ENCODE measurements at regions not wholly inside any gene's neighbourhood (a gene's known extent, or its start where the extent isn't known, plus 50 kb on each side); places are given as distances from the start of the nearest gene placed in this dataset.

DNA sequence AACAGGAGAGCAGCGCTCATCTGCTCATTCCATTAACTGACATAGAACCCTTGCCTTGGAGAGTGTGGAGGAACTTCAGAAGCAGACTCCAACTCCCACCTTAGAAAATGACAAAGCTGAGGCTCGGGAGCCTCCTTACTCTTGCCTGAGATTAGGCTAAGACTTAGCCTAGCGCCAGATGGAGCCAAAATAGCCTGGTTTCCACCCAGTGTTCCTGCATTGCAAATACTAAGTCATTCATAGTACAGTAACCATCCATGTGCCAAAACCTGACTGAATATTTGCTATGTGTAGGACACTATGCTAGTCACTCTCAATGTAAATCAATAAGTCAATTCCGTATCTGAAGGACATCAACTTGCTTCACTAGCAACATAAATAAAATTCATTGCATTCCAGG, 387.4 kb upstream of the CPEB2 start:
- H3K4me1 ChIP-seq (ENCODE audit: control insufficient read depth in 1 of 2, low read depth in 2 of 2) = peaks cover 0 to 5% of the 10 kb centered on the region in 2 donors
- no peaks in the 10 kb centered on the region for H3K27me3 ChIP-seq (replicated peaks; ENCODE audit: insufficient read depth)
- no peak for ATAC-seq (ENCODE audit: insufficient number of reproducible peaks, low FRiP score, low read depth)

DNA sequence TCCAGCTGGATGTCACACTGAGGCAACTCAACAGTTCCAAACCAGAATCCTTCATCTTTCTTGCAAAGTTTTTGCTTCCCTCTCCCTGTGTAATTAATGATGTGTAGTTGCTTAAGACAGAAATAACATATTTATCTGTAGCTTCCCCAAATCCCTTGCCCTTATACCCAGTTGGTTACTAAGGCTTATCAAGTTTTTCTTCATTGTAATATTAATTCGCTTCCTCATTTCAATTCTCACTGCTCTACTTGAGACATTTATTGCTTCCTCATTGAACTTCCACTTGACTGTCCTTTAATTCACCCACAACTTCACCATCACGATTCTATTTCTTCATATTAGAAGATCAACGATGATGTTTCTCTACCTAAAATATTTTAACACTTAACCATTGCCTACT, 386.6 kb upstream of the CPEB2 start:
- no peaks in the 10 kb centered on the region for H3K9me3 ChIP-seq
- H3K4me1 ChIP-seq (ENCODE audit: control insufficient read depth in 1 of 2, low read depth in 2 of 2) = peaks cover 0 to 5% of the 10 kb centered on the region in 2 donors
- DNase-seq (ENCODE audit: low spot score) = no peak
- H3K27ac ChIP-seq = no peak overlapping the region
- TF ChIP-seq, protein P1, sequence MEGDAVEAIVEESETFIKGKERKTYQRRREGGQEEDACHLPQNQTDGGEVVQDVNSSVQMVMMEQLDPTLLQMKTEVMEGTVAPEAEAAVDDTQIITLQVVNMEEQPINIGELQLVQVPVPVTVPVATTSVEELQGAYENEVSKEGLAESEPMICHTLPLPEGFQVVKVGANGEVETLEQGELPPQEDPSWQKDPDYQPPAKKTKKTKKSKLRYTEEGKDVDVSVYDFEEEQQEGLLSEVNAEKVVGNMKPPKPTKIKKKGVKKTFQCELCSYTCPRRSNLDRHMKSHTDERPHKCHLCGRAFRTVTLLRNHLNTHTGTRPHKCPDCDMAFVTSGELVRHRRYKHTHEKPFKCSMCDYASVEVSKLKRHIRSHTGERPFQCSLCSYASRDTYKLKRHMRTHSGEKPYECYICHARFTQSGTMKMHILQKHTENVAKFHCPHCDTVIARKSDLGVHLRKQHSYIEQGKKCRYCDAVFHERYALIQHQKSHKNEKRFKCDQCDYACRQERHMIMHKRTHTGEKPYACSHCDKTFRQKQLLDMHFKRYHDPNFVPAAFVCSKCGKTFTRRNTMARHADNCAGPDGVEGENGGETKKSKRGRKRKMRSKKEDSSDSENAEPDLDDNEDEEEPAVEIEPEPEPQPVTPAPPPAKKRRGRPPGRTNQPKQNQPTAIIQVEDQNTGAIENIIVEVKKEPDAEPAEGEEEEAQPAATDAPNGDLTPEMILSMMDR (IDR thresholded peaks at IDR 0.05) = no peak
- no peaks in the 10 kb centered on the region for H3K27me3 ChIP-seq (replicated peaks; ENCODE audit: insufficient read depth)
- no peak overlapping the region for H3K4me3 ChIP-seq
- no peak for ATAC-seq (ENCODE audit: insufficient number of reproducible peaks, low FRiP score, low read depth)
- H3K36me3 ChIP-seq = no peaks in the 10 kb centered on the region

More for the DNA sequence above, 387.4 kb upstream of the CPEB2 start:
- TF ChIP-seq, protein P1 (IDR thresholded peaks at IDR 0.05) = no peak
- no peak for DNase-seq (ENCODE audit: low spot score)
- Histone ChIP-seq H3K36me3 (no peaks in the 10 kb centered on the region), H3K27ac (no peak overlapping the region), H3K9me3 (no peaks in the 10 kb centered on the region), H3K4me3 (no peak overlapping the region)

DNA sequence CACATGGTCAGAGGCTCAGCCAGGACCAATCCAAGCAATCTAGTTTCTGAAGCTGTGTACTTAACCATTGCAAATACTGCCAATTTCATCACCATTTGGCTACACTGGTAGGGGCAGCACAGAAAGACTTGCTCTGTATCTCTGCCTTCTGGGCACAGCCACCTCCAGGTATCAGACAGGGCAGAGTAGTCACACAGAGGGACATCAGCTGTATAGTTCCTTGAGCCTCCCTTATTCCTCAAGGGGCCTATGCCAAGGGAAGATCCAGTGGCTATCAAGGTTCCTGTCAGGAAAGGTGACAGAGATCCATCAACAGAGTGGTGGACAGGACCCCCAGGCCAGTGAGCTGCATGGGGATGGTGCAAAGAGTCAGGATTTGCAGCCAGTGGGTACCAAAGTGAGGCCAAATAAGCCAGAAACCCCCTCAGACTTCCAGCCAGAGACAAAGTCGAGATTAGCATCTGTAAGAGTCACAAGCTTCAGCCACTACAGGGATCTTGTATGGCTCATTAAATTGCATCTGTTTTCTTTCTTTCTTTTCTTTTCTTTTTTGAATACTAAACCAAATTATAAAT, 381.6 kb upstream of the CPEB2 start:
- Histone ChIP-seq H3K4me3 (no peak overlapping the region), H3K27me3 (replicated peaks; ENCODE audit: insufficient read depth) (no peaks in the 10 kb centered on the region), H3K9me3 (no peaks in the 10 kb centered on the region), H3K4me1 (ENCODE audit: control insufficient read depth in 1 of 2, low read depth in 2 of 2) (peaks cover 9 to 10% of the 10 kb centered on the region in 2 donors), H3K27ac (no peak overlapping the region), H3K36me3 (no peaks in the 10 kb centered on the region)
- DNase-seq (ENCODE audit: low spot score) (no peak), ATAC-seq (ENCODE audit: insufficient number of reproducible peaks, low FRiP score, low read depth) (no peak)
- TF ChIP-seq, protein P1 (IDR thresholded peaks at IDR 0.05) = no peak

DNA sequence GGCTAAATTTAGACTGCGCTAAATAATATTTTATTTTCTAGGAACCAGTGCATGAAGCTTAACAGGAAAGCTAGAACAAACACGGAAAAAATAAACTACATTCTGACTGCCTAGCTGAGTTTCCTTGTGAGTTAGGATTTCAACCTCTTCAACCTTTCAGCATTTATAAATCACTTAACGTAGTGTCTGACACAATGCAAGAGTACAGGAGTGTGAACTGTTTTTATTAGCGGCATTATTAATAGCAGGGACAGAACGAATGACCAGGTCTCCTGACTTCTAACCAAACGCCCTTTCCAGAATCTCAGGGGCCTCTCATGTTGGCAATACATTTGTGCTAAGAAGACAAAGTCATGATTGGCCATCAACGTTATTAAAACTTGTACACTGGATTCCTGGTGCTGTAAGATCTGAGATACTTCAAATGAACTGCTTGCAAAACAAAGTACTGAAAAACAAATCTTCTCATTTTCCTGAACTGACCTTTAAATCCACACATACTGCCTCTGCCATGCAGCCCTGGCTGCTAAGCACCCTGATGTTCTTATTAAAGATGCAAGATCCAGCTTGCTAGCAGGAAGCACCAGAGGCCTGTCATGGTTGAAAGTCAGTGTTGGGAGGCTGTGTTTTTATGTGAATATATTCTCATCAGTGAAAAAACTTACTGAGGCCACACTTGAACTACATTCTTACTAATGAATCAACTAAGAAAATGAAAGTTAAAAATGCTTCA, 380.4 kb upstream of the CPEB2 start:
- Histone ChIP-seq H3K27me3 (replicated peaks; ENCODE audit: insufficient read depth) (no peaks in the 10 kb centered on the region), H3K9me3 (no peaks in the 10 kb centered on the region), H3K27ac (no peak overlapping the region), H3K4me1 (ENCODE audit: control insufficient read depth in 1 of 2, low read depth in 2 of 2) (peaks cover 9 to 10% of the 10 kb centered on the region in 2 donors), H3K4me3 (no peak overlapping the region), H3K36me3 (no peaks in the 10 kb centered on the region)
- TF ChIP-seq, protein P1 (IDR thresholded peaks at IDR 0.05) = no peak
- no peak for DNase-seq (ENCODE audit: low spot score)
- ATAC-seq (ENCODE audit: insufficient number of reproducible peaks, low FRiP score, low read depth) = no peak

DNA sequence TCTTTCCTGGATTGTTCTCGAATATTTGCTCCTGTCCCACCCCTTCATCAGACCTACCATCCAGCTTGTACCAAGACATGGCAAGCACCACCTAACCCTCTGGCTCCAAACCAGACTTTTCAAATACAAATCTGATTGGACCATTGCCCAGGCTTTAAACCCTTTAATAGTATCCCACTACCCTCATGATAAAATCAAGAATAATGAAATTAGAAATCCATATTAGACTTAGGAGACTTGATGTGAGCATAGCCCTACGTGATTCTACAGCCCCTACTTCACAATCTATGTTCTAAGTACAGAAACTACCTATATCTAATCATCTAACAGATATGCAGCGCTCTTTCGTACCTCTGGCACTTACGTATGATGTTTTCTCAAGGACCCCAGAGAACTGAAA, 375.2 kb upstream of the CPEB2 start:
- ATAC-seq (ENCODE audit: insufficient number of reproducible peaks, low FRiP score, low read depth) (no peak), DNase-seq (ENCODE audit: low spot score) (no peak)
- peaks cover 2 to 4% of the 10 kb centered on the region in 2 donors for H3K4me1 ChIP-seq (ENCODE audit: control insufficient read depth in 1 of 2, low read depth in 2 of 2)
- TF ChIP-seq, protein P1 (IDR thresholded peaks at IDR 0.05) = no peak
- H3K9me3 ChIP-seq = no peaks in the 10 kb centered on the region
- no peak overlapping the region for H3K4me3 ChIP-seq
- no peak overlapping the region for H3K27ac ChIP-seq
- no peaks in the 10 kb centered on the region for H3K27me3 ChIP-seq (replicated peaks; ENCODE audit: insufficient read depth)
- no peaks in the 10 kb centered on the region for H3K36me3 ChIP-seq

Data from thoracic aorta (tissue), 2 donors.